ENCODE measurements at regions not wholly inside any gene's neighbourhood (a gene's known extent, or its start where the extent isn't known, plus 50 kb on each side); places are given as distances from the start of the nearest gene placed in this dataset.
"Not testable (repeated sequence)": the region's sequence is repeated elsewhere in the genome, so short reads cannot be mapped to it uniquely, and the experiment has no call there.

DNA sequence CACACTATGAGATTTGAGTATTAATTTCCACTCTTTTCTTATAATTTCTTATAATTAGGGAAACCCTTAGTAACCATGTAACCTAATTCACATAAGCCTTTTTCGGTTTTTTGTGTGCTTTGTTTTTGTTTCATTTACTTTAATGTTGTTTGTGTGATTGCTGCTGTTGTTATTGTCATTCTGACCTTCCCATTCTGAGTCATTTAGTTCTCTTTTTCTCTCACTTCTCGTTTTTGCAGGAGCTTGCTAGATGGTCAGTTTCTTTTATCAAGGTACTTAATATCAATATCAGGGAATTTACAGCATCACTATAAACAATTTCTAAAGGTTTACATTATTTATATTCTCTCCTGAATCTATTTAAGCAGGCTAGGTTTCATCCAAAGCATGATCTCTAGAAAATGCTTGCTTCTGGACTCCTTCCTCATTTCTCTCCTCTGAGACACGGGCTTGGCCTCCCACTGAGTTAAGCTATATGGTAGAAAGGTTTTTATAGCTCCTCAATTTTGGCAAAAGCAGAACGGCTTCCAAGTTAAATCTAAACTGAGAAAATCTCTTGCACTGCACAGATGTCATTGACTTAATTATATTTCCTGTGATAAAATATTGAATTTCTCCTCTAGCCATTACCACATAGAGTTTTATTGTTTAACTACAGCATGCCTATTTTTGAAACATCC lies 534.2 kb downstream of the NSUN3 start:
- DNase-seq (ENCODE audit: low read depth): no peak

DNA sequence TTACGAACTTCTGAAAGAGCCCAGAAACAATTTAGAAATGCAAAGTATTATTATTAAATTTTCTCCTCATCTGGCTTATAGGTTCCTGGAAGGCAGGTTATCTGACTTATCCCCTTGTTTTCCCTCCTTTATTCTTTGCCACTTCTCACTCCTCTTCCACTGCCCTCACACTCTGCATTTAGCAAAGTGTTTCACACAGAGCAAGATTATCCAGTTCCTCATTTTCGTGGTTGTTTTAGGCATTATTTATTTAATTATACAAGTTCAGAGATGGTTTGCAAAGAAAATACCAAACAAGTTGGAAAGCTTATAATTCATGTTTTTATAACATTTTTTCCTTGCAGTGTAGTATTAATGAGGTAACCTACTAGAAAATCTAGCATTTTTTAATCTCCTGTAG lies 544.9 kb downstream of the NSUN3 start:
- no peak for DNase-seq (ENCODE audit: low read depth)

DNA sequence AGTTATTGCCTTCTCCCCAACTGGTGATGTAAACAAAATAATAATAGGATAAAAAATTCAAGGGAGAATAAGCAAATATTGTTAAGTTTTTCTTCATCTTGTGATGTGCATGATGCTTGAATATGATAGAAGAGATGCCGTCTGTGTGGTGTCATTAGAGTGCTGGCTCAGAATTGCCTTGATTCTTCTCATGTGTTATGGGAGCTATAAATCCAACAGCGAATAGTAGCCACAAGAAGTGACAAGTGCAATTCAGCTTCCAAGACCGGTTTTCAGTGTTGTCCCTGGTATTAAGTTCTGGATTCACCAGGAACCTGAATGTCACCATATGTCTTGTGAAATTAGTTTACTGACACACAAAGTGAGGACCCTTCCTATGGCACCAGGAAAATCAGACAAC lies 547.0 kb downstream of the NSUN3 start:
- no peak for DNase-seq (ENCODE audit: low read depth)

- DNase-seq (ENCODE audit: low read depth): no peak
Measured at GRCh38 chr3:94611596-94611995, 548.7 kb downstream of the NSUN3 start.

DNA sequence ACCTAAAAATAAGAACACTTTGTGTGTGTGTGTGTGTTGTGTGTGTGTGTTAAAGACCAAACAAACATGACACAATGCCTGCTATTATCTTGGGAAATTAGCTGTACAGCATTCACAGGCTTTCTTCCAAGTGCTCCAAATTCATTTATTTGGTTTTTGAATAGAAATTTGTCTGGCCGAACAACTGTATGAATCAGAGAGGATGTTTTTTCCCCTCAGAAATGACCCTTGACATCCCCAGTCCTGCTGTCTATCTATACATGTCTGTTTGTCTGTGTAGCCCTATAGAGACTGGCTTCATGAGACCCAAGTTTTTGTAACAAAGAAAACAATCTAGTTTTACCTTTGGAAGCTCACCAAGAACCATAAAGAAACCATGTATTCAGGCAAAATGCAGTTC lies 549.8 kb downstream of the NSUN3 start:
- DNase-seq (ENCODE audit: low read depth): no peak

GRCh38 chr3:94614192-94614591 lies 551.3 kb downstream of the NSUN3 start:
- DNase-seq (ENCODE audit: low read depth): no peak

DNA sequence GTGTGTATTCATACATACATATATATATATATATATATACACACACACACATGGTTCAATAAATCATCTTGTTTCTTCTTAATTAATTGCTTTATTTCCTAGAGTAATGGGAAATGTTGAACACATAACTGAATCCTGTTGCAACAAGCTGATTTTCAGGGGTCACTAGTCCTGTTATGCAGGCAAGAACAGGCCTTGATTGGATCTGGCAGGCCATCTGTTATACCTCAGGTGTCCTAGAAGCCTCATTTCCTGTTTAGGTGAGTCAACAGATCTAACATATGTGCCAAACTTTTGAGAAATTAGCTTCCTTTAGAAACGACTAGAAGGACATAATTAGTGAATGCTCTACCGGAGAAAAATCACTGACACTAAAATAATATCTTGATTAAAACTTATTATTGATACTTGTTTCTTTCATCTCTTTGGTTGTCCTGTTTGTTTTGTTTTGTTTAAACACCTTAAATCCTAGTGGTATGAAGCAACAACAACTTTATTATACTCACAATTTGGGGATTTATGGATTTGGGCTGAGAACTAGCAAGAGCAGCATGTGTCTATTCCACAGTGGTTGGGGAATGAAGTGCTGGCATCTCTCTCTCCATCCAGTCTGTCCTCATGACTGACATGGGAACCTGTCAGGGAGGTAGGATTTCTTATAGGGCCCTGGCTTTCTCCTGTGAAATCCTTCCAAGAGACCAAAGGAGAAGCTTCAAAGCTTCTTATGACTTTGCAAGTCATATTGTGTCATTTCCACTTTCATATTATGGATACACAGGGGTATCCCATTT lies 552.6 kb downstream of the NSUN3 start:
- no peak for DNase-seq (ENCODE audit: low read depth)

- DNase-seq (ENCODE audit: low read depth): no peak
Measured at GRCh38 chr3:94616833-94617232, 554.0 kb downstream of the NSUN3 start.

DNA sequence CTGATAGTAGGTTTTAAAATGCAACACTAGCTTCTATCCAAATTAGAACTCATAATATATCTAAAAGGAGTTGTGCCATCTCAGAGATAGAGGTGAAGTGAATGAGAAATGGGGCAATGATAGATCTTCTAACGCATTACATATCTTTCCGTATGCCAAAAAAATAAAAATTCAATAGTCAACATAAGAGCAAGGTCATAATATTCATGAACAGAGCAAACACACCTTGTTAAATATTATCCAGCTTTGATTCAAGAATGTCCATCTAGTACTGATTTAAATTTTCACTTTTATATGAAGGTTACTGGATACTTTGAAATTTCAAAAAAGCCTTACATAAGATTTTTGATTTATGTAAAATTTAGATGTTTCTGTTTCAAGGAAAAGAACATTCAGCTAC lies 554.5 kb downstream of the NSUN3 start:
- DNase-seq (ENCODE audit: low read depth): no peak

DNA sequence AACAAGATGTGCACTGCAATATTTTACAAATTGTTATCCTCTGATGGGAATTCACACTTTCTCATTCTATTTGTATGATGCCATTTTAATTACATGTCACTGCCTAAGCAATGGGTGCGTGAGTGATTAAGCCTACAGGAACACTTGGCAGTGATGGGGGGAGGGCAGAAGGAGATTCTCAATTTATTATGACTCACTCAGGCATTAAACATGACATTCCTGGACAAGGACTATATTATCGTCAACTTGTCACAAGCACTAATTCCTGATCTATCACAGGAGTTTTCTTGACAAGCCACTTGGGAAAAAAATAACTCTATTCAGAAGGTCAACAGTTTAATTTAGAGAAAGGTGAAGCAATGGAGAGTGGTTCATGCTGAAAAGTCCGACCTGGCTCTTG lies 556.8 kb downstream of the NSUN3 start:
- DNase-seq (ENCODE audit: low read depth): no peak

- no peak for DNase-seq (ENCODE audit: low read depth)
Measured at GRCh38 chr3:94626573-94626972, 563.7 kb downstream of the NSUN3 start.

- no peak for DNase-seq (ENCODE audit: low read depth)
Measured at GRCh38 chr3:94627689-94628088, 564.8 kb downstream of the NSUN3 start.

DNA sequence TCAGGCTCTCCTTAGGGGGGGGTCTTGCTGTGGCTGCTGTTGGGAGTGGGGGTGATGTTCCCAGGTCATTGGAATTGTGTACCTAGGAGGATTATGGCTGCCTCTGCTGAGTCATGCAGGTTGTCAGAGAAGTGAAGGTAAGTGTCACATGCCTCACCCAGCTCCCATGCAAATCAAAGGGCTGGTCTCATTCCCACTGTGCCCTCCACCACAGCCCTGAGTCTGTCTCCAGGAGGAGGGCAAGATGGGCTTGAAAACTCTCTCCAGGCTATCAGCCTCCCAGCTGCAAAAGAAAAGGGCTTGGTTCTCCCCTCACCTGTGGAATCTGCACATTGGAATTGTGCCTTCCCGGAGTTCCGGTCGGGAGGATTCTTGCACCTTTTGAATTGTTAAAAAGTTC lies 580.5 kb downstream of the NSUN3 start:
- no peak for DNase-seq (ENCODE audit: low read depth)

GRCh38 chr3:94645790-94646189 lies 582.9 kb downstream of the NSUN3 start:
- no peak for DNase-seq (ENCODE audit: low read depth)

DNA sequence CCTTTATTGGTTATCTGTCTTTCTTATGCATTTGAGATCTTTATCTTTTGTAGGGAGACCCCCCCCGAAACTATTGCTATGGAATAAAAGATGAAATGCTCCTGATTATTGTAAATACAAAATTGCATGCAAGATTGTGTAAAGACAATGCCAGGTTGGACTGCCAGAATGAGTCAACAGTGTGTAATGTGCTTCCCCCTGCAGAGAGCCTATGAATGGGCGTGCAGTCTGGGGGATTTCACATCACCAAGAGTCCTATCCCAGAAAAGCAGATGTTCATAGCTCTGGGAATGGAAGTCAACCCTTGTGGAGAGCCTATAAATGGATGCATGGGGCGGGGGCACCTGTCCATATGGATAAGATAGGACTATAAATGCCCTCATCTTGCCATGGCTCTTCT lies 584.3 kb downstream of the NSUN3 start:
- DNase-seq (ENCODE audit: low read depth): no peak

- DNase-seq (ENCODE audit: low read depth): not testable (repeated sequence)
Measured at GRCh38 chr3:94648270-94649180, 585.7 kb downstream of the NSUN3 start.

DNA sequence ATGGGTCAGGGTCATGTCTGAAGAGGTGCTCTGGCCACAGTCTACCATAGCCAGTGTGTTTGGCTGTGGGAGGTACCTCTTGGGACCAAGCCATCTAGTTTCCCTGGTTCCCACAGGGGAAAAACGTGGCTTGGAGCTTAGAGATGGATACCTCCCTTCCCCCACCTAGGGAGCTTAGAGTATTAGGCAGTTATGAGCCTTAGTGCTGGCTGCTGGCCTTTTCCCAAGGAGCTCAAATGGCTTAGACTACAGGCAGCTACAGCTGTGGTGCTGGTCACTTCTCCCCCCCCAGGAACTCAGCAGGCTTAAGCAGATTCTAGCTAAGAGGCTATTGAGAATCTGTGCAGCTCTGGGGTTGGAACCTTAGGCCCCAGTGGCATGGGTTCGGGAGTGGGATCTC lies 591.2 kb downstream of the NSUN3 start:
- no peak for DNase-seq (ENCODE audit: low read depth)

- no peak for DNase-seq (ENCODE audit: low read depth)
Measured at GRCh38 chr3:94665922-94666321, 603.1 kb downstream of the NSUN3 start.

DNA sequence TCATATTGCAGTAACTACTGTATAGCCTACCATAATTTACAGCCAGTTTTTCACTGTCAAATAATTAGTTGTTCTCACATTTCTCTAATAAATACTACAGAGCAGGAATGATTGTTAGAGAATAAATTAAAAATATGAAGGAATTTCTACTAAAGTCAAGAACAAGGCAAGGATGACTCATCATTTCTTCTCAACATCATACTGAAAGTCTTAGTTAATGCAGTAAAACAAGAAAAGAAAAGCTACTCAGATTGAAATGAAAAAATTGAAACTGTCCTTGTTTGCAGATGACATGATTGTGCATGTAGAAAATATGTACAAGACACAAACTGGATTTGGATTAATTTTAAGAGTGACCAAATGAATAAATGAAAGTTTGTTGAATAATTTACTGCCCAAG lies 608.2 kb downstream of the NSUN3 start:
- no peak for DNase-seq (ENCODE audit: low read depth)

DNA sequence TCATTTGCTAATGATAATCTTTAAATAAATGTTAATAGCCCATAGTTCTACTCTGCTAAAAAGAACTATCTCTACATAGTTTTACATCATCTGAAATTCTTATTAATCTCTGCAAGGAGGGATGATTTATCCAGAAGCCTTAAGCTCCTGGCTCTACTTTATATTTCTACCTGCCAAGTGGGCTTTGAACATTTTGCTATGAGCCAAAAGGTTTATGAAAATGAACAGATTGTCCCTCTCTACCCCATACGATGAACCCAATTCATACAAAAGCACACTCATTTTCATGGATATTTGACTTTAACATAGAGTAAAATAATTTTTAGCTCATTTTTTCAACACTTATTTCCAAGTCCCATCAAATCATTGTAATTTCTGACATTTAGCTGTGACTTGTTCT lies 611.0 kb downstream of the NSUN3 start:
- DNase-seq (ENCODE audit: low read depth): no peak

- DNase-seq (ENCODE audit: low read depth): no peak
Measured at GRCh38 chr3:94686208-94686607, 623.3 kb downstream of the NSUN3 start.

DNA sequence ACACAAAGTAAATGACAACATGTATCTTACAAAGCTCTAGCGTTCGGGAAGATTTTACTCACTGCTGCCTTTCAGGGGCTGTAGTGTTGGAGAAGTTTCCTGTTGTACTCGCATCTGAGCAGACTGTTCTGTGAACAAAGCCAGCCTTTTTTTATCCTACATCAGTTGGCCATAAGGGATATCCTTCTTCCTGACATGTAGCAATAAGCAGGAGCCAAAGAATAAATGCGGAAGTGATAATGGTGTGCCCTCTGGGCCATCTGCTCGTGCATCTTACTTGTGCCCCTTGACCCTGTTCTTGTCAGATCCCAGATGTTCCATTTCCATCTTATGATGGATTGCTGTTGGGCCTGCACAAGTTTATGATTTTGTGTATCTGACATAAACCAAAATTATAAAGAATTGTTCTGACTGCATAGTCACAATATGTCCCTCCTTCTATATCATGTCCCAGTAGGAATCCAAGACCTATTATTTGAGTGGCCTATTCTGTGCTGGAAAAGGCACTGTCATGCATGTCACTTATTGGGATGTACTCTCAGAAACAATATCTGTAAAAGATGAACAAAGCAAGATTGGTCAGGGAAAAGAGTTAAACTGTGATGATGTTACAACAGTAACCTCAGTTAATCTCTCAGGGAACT lies 631.3 kb downstream of the NSUN3 start:
- no peak for DNase-seq (ENCODE audit: low read depth)
